A549 (cell line): ENCODE measurements at regions not wholly inside any gene's neighbourhood (a gene's known extent, or its start where the extent isn't known, plus 50 kb on each side); places are given as distances from the start of the nearest gene placed in this dataset.

ENCODE experiments used
- ATAC-seq, 2 experiments: fragments of 200-7000 bp in 1 of 2; fragments of >200 bp in 1 of 2; cut with Nextera tagmentation in 1 of 2; cut with Tn5 transposase in 1 of 2; 3 replicates each; pipeline versions ENCODE4 v1.8.0 to v1.9.1; 2018 to 2020; ENCODE audit warnings: mild to moderate bottlenecking in 1 of 2, moderate library complexity in 1 of 2
- CTCF ChIA-PET: fragments of 300-600 bp; sonication (Branson Sonifier 250); formaldehyde crosslinking; extraction: SDS; loops from one replicate; lab custom pipeline; 2021; ENCODE audit warnings: antibody characterized with exemption, inconsistent platforms; lab: Yijun Ruan, JAX
- POLR2A ChIA-PET: fragments of 350-600 bp; formaldehyde crosslinking; extraction: SDS; loops from one replicate; lab custom pipeline; 2021; ENCODE audit warnings: antibody characterized with exemption, inconsistent platforms; lab: Yijun Ruan, JAX
- DNase-seq, 2 experiments: peaks; one replicate each; pipeline versions ENCODE4 v3.0.0 to v3.0.0-alpha.2; 2011 to 2016; ENCODE audit warnings: low read depth in 1 of 2, low spot score in 1 of 2
- FAIRE-seq: peaks from 2 replicates; lab custom pipeline; 2011; peaks lifted over from hg19 to GRCh38; lab: Jason Lieb, UNC
- H3K27ac ChIP-seq, 2 experiments: fragments of >200 bp; sonication (Bioruptor Twin); formaldehyde crosslinking; 3 replicates each; pipeline ENCODE4 v1.5.1; 2016 to 2017
- H3K4me1 ChIP-seq: fragments of >200 bp; sonication (Bioruptor Twin); formaldehyde crosslinking; 3 replicates; pipeline ENCODE4 v1.6.1; 2016
- H3K4me2 ChIP-seq: fragments of >200 bp; sonication (Bioruptor Twin); formaldehyde crosslinking; 3 replicates; pipeline ENCODE4 v1.6.1; 2016
- H3K4me3 ChIP-seq: fragments of >200 bp; sonication (Bioruptor Twin); formaldehyde crosslinking; 3 replicates; pipeline ENCODE4 v1.5.1; 2016
- H3K9me3 ChIP-seq: fragments of >200 bp; sonication (Bioruptor Twin); formaldehyde crosslinking; 3 replicates; pipeline ENCODE4 v1.6.1; 2016
- ATOH8 ChIP-seq: fragments of 250-450 bp; sonication (Bioruptor Pico); IDR thresholded peaks from 2 replicates; pipeline ENCODE4 v1.5.0; 2020; ENCODE audit warnings: low read depth, mild to moderate bottlenecking, moderate library complexity
- CBX2 ChIP-seq: fragments of 200-600 bp; sonication (generic); IDR thresholded peaks from 2 replicates; pipeline ENCODE4 v1.6.1; 2016; ENCODE audit warnings: low read depth, mild to moderate bottlenecking, borderline replicate concordance
- CBX8 ChIP-seq: fragments of 200-600 bp; sonication (generic); IDR thresholded peaks from 2 replicates; pipeline ENCODE4 v1.6.1; 2016
- CEBPB ChIP-seq, 2 experiments: fragments of >200 bp in 1 of 2; sonication (Bioruptor Twin) in 1 of 2; formaldehyde crosslinking in 1 of 2; IDR thresholded peaks; 2 replicates each; pipeline ENCODE4 v1.6.1; 2012 to 2016
- EHF ChIP-seq: fragments of 250-450 bp; sonication (Bioruptor Pico); IDR thresholded peaks from 2 replicates; pipeline ENCODE4 v1.5.0; 2020; ENCODE audit warnings: mild to moderate bottlenecking
- EHMT2 ChIP-seq: fragments of 200-600 bp; sonication (generic); IDR thresholded peaks from 2 replicates; pipeline ENCODE4 v1.6.1; 2016; ENCODE audit warnings: antibody characterized with exemption, low read depth, mild to moderate bottlenecking, moderate library complexity
- FOSB ChIP-seq: fragments of 250-450 bp; sonication (Bioruptor Pico); IDR thresholded peaks from 2 replicates; pipeline ENCODE4 v1.5.0; 2020; ENCODE audit warnings: mild to moderate bottlenecking, moderate library complexity
- FOSL2 ChIP-seq, 2 experiments: fragments of 450-650 bp in 1 of 2; fragments of >200 bp in 1 of 2; sonication (Bioruptor Twin) in 1 of 2; formaldehyde crosslinking; IDR thresholded peaks; 2 replicates each; pipeline versions ENCODE4 v1.5.0 to v1.6.1; 2016 to 2020; ENCODE audit warnings: mild to moderate bottlenecking in 1 of 2, moderate library complexity in 1 of 2
- GATA3 ChIP-seq: IDR thresholded peaks from 2 replicates; pipeline ENCODE4 v1.6.1; 2012; ENCODE audit warnings: borderline replicate concordance
- HDAC2 ChIP-seq: fragments of 200-600 bp; sonication (generic); IDR thresholded peaks from 2 replicates; pipeline ENCODE4 v1.6.1; 2016
- HEYL ChIP-seq: fragments of 250-450 bp; sonication (Bioruptor Pico); IDR thresholded peaks from 2 replicates; pipeline ENCODE4 v1.8.0; 2021; ENCODE audit warnings: mild to moderate bottlenecking, moderate library complexity
- JUN ChIP-seq, 2 experiments: fragments of >200 bp; sonication (Bioruptor Twin); formaldehyde crosslinking; IDR thresholded peaks; 2 replicates in 1 of 2; 3 replicates in 1 of 2; pipeline ENCODE4 v1.6.1; 2016 to 2017
- KDM1A ChIP-seq: fragments of 200-600 bp; sonication (generic); IDR thresholded peaks from 2 replicates; pipeline ENCODE4 v1.6.1; 2016; ENCODE audit warnings: low read depth, mild to moderate bottlenecking
- MAFK ChIP-seq: fragments of 450-650 bp; IDR thresholded peaks from 2 replicates; pipeline ENCODE4 v1.6.1; 2014; ENCODE audit not compliant: partially characterized antibody
- MAX ChIP-seq: IDR thresholded peaks from 2 replicates; pipeline ENCODE4 v1.6.1; 2012
- MAZ ChIP-seq: fragments of 150-350 bp; IDR thresholded peaks from 2 replicates; pipeline ENCODE4 v1.6.1; 2014; ENCODE audit warnings: antibody characterized with exemption, low read depth, low read length, borderline replicate concordance
- PBX3 ChIP-seq: IDR thresholded peaks from 2 replicates; pipeline ENCODE4 v1.6.1; 2012
- RARB ChIP-seq: fragments of 250-450 bp; sonication (Bioruptor Pico); IDR thresholded peaks from 2 replicates; pipeline ENCODE4 v1.8.0; 2021; ENCODE audit warnings: mild to moderate bottlenecking, moderate library complexity
- RCOR1 ChIP-seq: fragments of 150-350 bp; IDR thresholded peaks from 2 replicates; pipeline ENCODE4 v1.6.1; 2014; ENCODE audit warnings: antibody characterized with exemption, low read length, low read depth
- REST ChIP-seq: fragments of 200-600 bp; sonication (generic); IDR thresholded peaks from 2 replicates; pipeline ENCODE4 v1.6.1; 2016; ENCODE audit warnings: antibody characterized with exemption, mild to moderate bottlenecking, moderate library complexity
- SREBF2 ChIP-seq: fragments of 450-650 bp; IDR thresholded peaks from 2 replicates; pipeline ENCODE4 v1.6.1; 2014; ENCODE audit warnings: mild to moderate bottlenecking, moderate library complexity
- USF2 ChIP-seq: fragments of 450-650 bp; IDR thresholded peaks from 2 replicates; pipeline ENCODE4 v1.6.1; 2014; ENCODE audit warnings: antibody characterized with exemption
- ZC3H11A ChIP-seq: fragments of 450-650 bp; IDR thresholded peaks from 2 replicates; pipeline ENCODE4 v1.6.1; 2014; ENCODE audit warnings: antibody characterized with exemption, mild to moderate bottlenecking
- ZFP36 ChIP-seq: fragments of 450-650 bp; IDR thresholded peaks from 2 replicates; pipeline ENCODE4 v1.6.1; 2014; ENCODE audit warnings: borderline replicate concordance; ENCODE audit not compliant: partially characterized antibody
- ZSCAN20 ChIP-seq: fragments of 250-450 bp; sonication (Bioruptor Pico); IDR thresholded peaks from 2 replicates; pipeline ENCODE4 v1.8.0; 2022; ENCODE audit warnings: mild to moderate bottlenecking, moderate library complexity
- WGBS: methylation state at CpG from one replicate; pipeline ENCODE4 v1.1.6; 2017; ENCODE audit errors: missing lambda C conversion rate; 5-methylcytosine and 5-hydroxymethylcytosine counted together

GRCh38 chr1:232108598-232108997, 482.0 kb downstream of the DISC1 start (continued):
- no peak for TF ChIP-seq MAZ
- TF ChIP-seq ZC3H11A = no peak

GRCh38 chr1:232106415-232106814, 479.8 kb downstream of the DISC1 start:
- H3K9me3 ChIP-seq = no peaks in the 10 kb centered on the region
- no peak for TF ChIP-seq MAFK
- no peak for TF ChIP-seq MAX
- TF ChIP-seq, all 56 proteins: peak for 0
- H3K4me1 ChIP-seq = no peaks in the 10 kb centered on the region
- H3K4me3 ChIP-seq = no peak overlapping the region
- ChIA-PET CTCF (no interaction called here), POLR2A (no interaction called here)
- no peak overlapping the region for H3K4me2 ChIP-seq
- H3K27ac ChIP-seq = no peak overlapping the region
- no peak for FAIRE-seq
- ATAC-seq = no peak
- DNase-seq = no peak
- 81% methylated on average over 4 of the region's 4 CpGs for WGBS

- no peak for ATAC-seq
- TF ChIP-seq USF2 (no peak), SREBF2 (no peak), FOSL2 (IDR thresholded peaks at IDR 0.05) (no peak), FOSL2 (CRISPR knock-in tag; IDR thresholded peaks at IDR 0.05) (no peak), RARB (no peak), RCOR1 (no peak), PBX3 (no peak)
- Histone ChIP-seq H3K4me1 (no peaks in the 10 kb centered on the region), H3K9me3 (no peaks in the 10 kb centered on the region), H3K4me2 (no peak overlapping the region), H3K4me3 (no peak overlapping the region), H3K27ac (no peak overlapping the region)
- ChIA-PET POLR2A (no interaction called here), CTCF (interaction anchor here (0.5 to 0.6 kb wide), 2 partner anchors 283 to 1158 kb away, joined by 3 read pairs; no protein-coding TSS in a partner anchor)
- WGBS = 80% methylated on average over 7 of the region's 7 CpGs
- no peak for DNase-seq
- no peak for FAIRE-seq
Observed at GRCh38 chr1:232105561-232105960, 479.0 kb downstream of the DISC1 start.

- WGBS = 71% methylated on average over 1 of the region's 1 CpG
- TF ChIP-seq ZFP36 (no peak), CBX2 (no peak), HDAC2 (no peak), MAZ (no peak), ZC3H11A (no peak), ZSCAN20 (CRISPR knock-in tag) (no peak), EHF (no peak), JUN (IDR thresholded peaks at IDR 0.05) (no peak), KDM1A (no peak), CBX8 (no peak), HEYL (CRISPR knock-in tag) (no peak), EHMT2 (no peak), REST (no peak), GATA3 (no peak), ATOH8 (CRISPR knock-in tag) (no peak), FOSB (no peak), USF2 (no peak), CEBPB (IDR thresholded peaks at IDR 0.05) (no peak)
- DNase-seq (no peak), FAIRE-seq (no peak), ATAC-seq (no peak)
- ChIA-PET CTCF (no interaction called here), POLR2A (no interaction called here)
- no peak overlapping the region for H3K27ac ChIP-seq
- no peaks in the 10 kb centered on the region for H3K9me3 ChIP-seq
- H3K4me3 ChIP-seq = no peak overlapping the region
- no peaks in the 10 kb centered on the region for H3K4me1 ChIP-seq
- no peak overlapping the region for H3K4me2 ChIP-seq
Observed at GRCh38 chr1:232101231-232101630, 474.6 kb downstream of the DISC1 start.
